ENCODE measurements at regions not wholly inside any gene's neighbourhood (a gene's known extent, or its start where the extent isn't known, plus 50 kb on each side); places are given as distances from the start of the nearest gene placed in this dataset.
"Not testable (repeated sequence)": the region's sequence is repeated elsewhere in the genome, so short reads cannot be mapped to it uniquely, and the experiment has no call there.

DNA sequence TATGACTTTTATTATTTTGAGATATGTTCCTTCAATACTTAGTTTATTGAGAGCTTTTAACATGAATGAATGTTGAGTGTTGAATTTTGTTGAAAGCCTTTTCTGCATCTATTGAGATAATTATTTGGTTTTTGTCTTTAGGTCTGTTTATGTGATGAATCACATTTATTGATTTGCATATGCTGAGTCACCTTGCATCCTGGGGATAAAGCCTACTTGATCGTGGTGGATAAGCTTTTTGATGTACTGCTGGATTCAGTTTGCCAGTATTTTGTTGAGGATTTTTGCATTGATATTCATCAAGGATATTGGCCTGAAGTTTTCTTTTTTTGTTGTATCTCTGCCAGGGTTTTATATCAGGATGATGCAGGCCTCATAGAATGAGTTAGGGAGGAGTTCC is 106.5 kb upstream of the DAZL start:
- DNase-seq: not testable (repeated sequence)

DNA sequence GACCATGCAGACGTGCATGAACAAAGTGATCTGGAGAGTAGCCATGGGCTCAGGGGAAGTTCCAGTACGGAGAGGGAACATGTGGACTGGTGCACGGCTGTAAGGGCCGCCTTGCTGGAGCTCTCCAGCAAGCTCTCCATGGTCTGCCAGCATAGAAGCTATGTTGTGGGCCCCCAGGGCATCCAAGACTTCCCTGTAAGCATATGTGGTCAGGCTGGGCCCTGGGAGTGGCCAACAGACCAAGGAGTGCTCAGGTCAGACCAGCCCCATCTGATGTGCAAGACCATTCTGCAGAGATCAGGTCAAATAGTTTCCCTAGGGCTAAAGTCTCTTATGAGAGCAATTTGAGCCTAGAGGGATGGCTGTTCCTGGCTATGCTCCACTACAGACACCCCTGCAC is 110.1 kb upstream of the DAZL start:
- no peak for DNase-seq

DNA sequence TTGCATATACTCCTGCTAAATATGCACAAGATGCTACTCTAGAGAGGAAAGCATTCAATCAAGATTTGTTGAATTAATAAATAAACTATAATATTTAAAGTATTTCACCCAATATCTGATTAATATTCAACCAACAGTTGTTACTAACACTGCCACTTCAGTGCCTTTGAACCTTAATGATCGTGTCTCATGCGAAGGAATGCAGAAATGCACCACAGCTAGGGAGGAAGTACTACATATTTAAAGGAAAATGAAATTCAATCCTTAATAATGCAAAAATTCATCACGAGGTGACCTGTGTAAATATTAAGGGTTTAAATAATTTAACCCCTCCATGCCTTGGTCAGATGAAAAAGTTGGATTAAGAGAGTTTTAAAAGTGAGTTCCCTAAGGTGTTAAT is 114.2 kb upstream of the DAZL start:
- DNase-seq: no peak

DNA sequence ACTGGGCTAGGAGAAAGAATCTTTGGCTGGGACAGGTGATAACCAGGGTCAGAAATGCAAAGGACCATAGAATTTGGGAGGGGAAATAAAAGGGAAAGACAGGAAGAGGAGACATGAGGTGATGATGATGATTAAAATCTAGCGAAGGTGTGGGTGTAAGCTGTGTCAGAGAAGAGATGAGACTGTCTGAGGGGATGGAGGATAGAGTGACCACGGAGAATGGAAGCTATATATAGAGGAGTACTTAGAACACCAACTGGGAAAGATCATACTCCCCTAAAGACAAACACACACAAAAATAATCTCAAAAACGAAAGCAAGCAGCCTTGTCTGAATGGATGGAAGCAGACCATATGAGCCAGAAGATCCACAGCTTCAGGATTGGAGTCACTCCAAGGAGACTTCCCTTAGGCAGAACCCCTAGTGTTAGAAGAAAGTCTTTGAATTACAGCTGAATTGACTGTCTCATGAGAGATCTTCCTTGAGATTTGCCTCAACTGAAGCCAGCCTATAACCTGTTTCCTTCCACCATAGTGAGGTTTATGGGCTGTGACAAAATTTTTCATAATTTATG is 115.2 kb upstream of the DAZL start:
- DNase-seq: no peak

GRCh38 chr3:16721494-16721893 is 116.3 kb upstream of the DAZL start:
- DNase-seq: no peak

GRCh38 chr3:16723978-16724377 is 118.8 kb upstream of the DAZL start:
- peak; percentile 80 for DNase-seq

DNA sequence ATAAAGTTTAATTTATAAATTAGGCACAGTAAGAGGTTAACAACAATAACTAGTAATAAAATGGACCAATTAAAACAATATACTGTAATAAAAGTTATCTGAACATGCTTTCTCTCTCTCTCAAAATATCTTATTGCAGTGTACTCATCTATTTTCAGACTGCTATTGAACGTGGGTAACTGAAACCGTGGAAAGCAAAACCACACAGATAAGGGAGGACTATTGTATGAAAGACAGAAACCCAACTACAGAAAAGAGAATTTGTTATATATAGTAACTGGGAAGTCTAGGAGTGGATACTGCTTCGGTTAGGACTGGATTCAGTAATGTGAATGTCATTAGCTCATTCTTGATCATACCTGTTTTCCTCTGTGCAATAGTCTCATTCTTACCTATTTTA is 119.3 kb upstream of the DAZL start:
- DNase-seq: no peak

- DNase-seq: no peak
These were observed 120.7 kb upstream of the DAZL start for GRCh38 chr3:16725972-16726371.

DNA sequence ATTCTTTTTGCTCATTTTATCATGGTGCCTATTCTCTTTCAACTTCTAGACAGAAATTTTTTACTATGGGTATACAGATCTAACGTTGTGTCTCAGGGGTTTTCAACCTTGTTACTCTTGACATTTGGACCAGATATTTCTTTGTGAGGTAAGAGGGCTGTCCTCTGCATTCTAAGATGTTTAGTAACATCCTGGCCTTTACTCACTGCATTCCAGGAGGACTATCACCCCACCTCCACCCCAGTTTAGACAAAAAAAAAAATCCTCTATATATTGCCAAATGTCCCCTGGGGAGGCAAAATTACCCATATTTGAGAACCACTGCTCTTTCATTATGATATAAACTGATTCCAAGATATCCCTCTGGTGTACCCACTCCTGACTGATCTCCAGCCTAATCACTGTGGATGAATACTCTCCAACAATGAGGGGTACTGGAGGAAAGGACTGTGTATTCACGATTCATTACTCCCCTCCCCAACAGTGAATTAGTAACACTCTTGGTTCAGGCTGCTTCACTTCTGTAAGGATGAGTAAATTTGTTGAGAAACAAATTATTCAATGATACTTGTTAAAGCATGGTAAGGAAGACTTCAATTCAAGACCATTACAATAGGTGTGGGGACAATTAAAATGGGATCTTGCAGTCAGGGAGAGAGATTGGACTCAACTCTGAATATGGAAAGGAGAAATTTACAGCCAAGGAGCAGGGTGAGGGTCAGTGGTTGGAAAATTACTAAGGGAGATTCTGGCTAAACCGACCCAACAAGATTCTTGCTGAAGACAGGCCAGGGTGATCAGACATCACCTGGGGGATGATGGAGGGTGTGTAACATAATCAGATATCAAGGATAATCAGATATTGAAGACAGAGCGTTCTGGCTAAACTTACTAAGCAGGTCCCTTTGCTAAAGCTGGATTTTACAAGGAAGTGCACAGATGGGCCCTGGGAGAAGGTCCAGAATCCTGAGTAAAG is 123.8 kb upstream of the DAZL start:
- peak; percentile 74 for DNase-seq

- DNase-seq: no peak
These were observed 133.2 kb upstream of the DAZL start for GRCh38 chr3:16738451-16738850.

DNA sequence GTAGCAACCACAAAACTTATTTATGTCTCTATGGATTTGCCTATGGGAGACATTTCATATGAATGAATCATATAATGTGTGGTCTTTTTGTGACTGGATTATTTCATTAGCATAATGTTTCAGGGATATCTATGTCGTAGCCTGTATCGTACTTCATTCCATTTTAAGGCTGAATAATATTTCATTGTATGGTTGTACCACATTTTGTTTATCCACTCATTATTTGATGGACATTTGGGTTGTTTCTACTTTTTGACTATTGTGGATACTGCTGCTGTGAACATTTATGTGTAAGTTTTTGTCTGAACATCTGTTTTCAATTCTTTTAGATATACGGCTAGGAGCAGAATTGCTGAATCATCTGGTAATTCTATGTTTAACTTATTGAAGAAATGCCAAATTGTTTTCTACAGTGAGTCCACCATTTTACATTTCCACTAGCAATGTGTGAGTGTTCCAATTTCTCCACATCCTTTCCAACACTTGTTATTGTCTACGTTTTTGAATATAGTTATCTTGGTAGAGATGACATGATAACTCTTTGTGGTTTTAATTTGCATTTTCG is 134.4 kb upstream of the DAZL start:
- DNase-seq: no peak

GRCh38 chr3:16740515-16740914 is 135.3 kb upstream of the DAZL start:
- DNase-seq: no peak

- no peak for DNase-seq
These were observed 136.0 kb upstream of the DAZL start for GRCh38 chr3:16741103-16741758.

DNA sequence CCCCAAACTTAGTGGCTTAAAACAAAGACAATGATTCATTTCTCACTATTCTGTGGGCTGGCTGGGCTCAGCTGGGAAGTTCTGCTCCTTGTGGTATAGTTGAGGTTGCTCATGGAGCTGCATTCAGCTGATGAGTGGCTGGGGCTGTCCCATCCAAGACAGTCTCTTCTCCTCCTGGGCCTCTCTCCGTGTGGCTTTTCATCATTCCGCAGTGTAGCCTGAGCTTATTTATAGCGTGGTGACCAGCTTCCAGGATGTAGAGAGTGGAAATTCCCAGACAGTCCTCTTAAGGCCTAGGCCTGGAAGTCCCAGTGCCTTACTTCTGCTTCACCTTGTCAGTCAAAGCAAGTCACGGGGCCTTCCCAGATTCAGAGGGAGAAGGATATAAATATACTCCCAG is 136.7 kb upstream of the DAZL start:
- no peak for DNase-seq

- DNase-seq: no peak
These were observed 138.1 kb upstream of the DAZL start for GRCh38 chr3:16743276-16743675.

- DNase-seq: no peak
These were observed 125.4 kb upstream of the PLCL2 start for GRCh38 chr3:16759227-16759903.

GRCh38 chr3:16761571-16761970 is 123.2 kb upstream of the PLCL2 start:
- no peak for DNase-seq

GRCh38 chr3:16765661-16766060 is 119.1 kb upstream of the PLCL2 start:
- DNase-seq: no peak

DNA sequence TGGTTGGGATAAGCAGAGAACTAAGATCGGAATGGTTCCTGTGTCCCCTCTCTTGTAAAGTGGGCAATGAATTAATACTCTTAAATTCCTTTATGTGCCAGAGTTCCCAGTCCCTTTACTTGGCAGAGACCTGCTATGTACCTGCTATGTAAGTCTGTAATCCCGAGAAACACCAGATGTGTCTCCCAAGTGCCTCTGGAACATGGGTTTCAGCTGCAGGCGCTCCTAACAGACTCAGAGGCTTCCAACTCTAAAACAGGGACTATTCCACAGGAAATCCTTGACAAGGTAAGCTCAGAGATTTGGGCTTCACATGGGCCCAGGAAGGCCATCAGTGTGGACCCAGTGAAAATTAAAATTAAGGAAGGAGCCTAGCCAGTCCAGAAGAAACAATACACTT is 117.7 kb upstream of the PLCL2 start:
- DNase-seq: peak; percentile 66

DNA sequence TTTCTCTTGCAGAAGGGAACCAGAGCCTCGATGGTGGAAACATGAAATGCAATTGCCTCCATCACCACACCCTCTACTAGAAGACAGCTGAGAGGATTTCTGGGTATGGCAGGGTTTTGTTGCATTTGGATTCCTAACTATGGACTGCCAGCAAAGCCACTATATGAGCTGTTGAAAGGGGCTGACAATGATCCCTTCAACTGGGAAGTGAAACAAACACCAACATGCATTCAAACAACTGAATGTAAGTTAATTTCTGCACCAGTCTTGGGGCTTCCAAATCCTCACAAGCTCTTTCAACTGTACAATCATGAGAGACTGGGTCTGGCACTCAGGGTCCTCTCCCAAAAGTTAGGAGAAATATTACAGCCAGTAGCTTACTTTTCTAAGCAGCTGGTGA is 116.7 kb upstream of the PLCL2 start:
- no peak for DNase-seq

- DNase-seq: peak; percentile 71
These were observed 115.8 kb upstream of the PLCL2 start for GRCh38 chr3:16768956-16769355.

DNA sequence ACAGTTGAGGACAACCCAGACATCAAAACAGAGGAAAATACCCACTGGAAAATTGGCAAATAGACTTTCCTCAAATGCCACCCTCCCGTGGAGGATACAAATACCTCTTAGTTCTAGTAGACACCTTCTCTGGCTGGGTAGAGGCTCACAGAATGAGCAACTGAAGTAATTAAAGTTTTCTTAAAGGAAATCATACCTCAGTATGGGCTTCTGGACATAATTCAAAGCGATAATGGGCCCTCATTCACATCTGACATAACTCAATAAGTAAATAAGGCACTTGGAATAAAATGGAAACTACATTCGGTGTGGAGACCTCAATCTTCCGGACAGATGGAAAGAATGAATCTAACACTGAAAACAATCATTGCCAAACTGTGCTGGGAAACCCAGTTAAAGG is 115.2 kb upstream of the PLCL2 start:
- no peak for DNase-seq

DNA sequence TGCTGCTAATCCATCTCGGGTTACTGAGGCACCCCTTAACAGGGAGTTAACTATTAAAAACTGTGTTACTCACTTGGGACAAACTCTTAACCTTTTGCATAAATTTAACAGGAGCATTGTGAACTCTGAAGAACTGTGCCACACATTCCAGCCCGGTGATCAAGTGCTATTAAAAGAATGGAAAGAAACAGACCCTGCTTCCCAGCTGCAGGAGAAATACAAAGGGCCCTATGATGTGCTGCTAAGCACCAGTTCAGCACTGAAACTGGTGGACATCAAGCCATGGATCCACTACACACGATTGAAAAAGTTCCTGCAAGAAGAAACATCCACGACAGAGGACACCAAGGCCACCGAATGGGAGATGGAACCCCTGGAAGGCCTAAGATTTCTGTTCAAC is 114.7 kb upstream of the PLCL2 start:
- no peak for DNase-seq

Data from NCI-H82 (cell line).